ENCODE measurements at regions not wholly inside any gene's neighbourhood (a gene's known extent, or its start where the extent isn't known, plus 50 kb on each side); places are given as distances from the start of the nearest gene placed in this dataset.
A peak's percentile ranks its signal among the peaks of the same experiment; 100 is the strongest.

DNA sequence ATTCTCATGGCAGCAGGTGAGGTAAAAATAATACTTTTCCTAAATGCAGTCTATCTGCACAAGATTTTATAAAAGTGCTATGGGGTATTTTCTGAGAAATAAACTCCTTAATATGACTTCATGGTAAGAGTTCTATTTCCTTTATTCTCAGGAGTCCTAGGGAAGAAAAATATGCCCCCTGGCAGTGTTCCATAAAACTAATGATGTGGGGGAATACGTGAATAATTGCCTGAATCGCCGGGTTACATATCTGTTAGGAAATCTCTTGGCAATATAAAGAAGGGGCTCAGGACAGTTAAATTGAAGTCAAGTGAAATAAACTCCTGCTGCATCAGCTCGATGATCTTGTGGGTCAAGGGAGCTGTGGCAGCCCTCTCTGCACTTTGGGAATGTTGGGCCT lies 229.7 kb downstream of the MAFB start (continued):
- TF ChIP-seq, protein P1, sequence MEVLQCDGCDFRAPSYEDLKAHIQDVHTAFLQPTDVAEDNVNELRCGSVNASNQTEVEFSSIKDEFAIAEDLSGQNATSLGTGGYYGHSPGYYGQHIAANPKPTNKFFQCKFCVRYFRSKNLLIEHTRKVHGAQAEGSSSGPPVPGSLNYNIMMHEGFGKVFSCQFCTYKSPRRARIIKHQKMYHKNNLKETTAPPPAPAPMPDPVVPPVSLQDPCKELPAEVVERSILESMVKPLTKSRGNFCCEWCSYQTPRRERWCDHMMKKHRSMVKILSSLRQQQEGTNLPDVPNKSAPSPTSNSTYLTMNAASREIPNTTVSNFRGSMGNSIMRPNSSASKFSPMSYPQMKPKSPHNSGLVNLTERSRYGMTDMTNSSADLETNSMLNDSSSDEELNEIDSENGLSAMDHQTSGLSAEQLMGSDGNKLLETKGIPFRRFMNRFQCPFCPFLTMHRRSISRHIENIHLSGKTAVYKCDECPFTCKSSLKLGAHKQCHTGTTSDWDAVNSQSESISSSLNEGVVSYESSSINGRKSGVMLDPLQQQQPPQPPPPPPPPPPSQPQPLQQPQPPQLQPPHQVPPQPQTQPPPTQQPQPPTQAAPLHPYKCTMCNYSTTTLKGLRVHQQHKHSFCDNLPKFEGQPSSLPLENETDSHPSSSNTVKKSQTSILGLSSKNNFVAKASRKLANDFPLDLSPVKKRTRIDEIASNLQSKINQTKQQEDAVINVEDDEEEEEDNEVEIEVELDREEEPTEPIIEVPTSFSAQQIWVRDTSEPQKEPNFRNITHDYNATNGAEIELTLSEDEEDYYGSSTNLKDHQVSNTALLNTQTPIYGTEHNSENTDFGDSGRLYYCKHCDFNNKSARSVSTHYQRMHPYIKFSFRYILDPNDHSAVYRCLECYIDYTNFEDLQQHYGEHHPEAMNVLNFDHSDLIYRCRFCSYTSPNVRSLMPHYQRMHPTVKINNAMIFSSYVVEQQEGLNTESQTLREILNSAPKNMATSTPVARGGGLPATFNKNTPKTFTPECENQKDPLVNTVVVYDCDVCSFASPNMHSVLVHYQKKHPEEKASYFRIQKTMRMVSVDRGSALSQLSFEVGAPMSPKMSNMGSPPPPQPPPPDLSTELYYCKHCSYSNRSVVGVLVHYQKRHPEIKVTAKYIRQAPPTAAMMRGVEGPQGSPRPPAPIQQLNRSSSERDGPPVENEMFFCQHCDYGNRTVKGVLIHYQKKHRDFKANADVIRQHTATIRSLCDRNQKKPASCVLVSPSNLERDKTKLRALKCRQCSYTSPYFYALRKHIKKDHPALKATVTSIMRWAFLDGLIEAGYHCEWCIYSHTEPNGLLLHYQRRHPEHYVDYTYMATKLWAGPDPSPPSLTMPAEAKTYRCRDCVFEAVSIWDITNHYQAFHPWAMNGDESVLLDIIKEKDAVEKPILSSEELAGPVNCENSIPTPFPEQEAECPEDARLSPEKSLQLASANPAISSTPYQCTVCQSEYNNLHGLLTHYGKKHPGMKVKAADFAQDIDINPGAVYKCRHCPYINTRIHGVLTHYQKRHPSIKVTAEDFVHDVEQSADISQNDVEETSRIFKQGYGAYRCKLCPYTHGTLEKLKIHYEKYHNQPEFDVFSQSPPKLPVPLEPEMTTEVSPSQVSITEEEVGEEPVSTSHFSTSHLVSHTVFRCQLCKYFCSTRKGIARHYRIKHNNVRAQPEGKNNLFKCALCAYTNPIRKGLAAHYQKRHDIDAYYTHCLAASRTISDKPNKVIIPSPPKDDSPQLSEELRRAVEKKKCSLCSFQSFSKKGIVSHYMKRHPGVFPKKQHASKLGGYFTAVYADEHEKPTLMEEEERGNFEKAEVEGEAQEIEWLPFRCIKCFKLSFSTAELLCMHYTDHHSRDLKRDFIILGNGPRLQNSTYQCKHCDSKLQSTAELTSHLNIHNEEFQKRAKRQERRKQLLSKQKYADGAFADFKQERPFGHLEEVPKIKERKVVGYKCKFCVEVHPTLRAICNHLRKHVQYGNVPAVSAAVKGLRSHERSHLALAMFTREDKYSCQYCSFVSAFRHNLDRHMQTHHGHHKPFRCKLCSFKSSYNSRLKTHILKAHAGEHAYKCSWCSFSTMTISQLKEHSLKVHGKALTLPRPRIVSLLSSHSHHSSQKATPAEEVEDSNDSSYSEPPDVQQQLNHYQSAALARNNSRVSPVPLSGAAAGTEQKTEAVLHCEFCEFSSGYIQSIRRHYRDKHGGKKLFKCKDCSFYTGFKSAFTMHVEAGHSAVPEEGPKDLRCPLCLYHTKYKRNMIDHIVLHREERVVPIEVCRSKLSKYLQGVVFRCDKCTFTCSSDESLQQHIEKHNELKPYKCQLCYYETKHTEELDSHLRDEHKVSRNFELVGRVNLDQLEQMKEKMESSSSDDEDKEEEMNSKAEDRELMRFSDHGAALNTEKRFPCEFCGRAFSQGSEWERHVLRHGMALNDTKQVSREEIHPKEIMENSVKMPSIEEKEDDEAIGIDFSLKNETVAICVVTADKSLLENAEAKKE (CRISPR knock-in tag; IDR thresholded peaks at IDR 0.05) = no peak
- TF ChIP-seq NANOG (IDR thresholded peaks at IDR 0.05; ENCODE audit: borderline replicate concordance) = no peak
- no peak for TF ChIP-seq JUNB (IDR thresholded peaks at IDR 0.05; ENCODE audit: unreplicated experiment)

- H3K36me3 Mint-ChIP-seq (ENCODE audit: low read depth) = no peaks in the 10 kb centered on the region; the same call in 2 of the 3 replicates
- Histone ChIP-seq H3K27me3 (ENCODE audit: insufficient read depth) (no peaks in the 10 kb centered on the region), H3K9me2 (ENCODE audit: insufficient read depth) (no peaks in the 10 kb centered on the region; the same call in 1 of the 2 replicates), H3K36me3 (ENCODE audit: insufficient read depth) (no peaks in the 10 kb centered on the region), H3K27ac (ENCODE audit: low read depth) (no peak overlapping the region), H3K4me1 (ENCODE audit: insufficient read depth) (no peaks in the 10 kb centered on the region), H2AFZ (0 out of 2 replicates have a peak overlapping the region, but pooled peaks have one; percentile 59), H3K79me2 (replicated peaks; ENCODE audit: insufficient read depth) (no peaks in the 10 kb centered on the region), H4K20me1 (replicated peaks; ENCODE audit: insufficient read depth) (no peaks in the 10 kb centered on the region), H3F3A (replicated peaks; ENCODE audit: low read depth) (no peaks in the 10 kb centered on the region), H3K4me2 (no peak overlapping the region), H3K4me3 (no peak overlapping the region)
- H3K4me3 Mint-ChIP-seq = no peak overlapping the region
- no peak overlapping the region for H3K27ac Mint-ChIP-seq
- H3K9me3 Mint-ChIP-seq = no peaks in the 10 kb centered on the region; the same call in 2 of the 3 replicates
- H3K4me1 Mint-ChIP-seq = peaks cover 2% of the 10 kb centered on the region; the same call in 1 of the 3 replicates
- no peak for DNase-seq (ENCODE audit: low spot score)
- H3K27me3 Mint-ChIP-seq (ENCODE audit: insufficient read depth, low read depth, poor library complexity) = peaks cover 4% of the 10 kb centered on the region
- ATAC-seq = peak; percentile 44; the same call in 2 of the 3 replicates
- TF ChIP-seq, protein P1 (CRISPR knock-in tag; IDR thresholded peaks at IDR 0.05) = no peak
- TF ChIP-seq EZH2 (IDR thresholded peaks at IDR 0.05; ENCODE audit: low read depth, unreplicated experiment) (no peak), POLR2AphosphoS5 (IDR thresholded peaks at IDR 0.05; ENCODE audit: low read depth) (no peak), NANOG (IDR thresholded peaks at IDR 0.05; ENCODE audit: borderline replicate concordance) (no peak), CTCF (conservative IDR thresholded peaks at IDR 0.05; ENCODE audit: low read depth in 2 of 2) (no peak), CREB1 (CRISPR knock-in tag; IDR thresholded peaks at IDR 0.05; ENCODE audit: low read depth) (no peak), EZH2phosphoT487 (IDR thresholded peaks at IDR 0.05; ENCODE audit: unreplicated experiment) (no peak)
Measured at GRCh38 chr20:40457404-40457803, 231.6 kb downstream of the MAFB start.
